CD14-positive monocyte (primary cell): ENCODE measurements at regions not wholly inside any gene's neighbourhood (a gene's known extent, or its start where the extent isn't known, plus 50 kb on each side); places are given as distances from the start of the nearest gene placed in this dataset.

Experiments
- DNase-seq, 3 donors: peaks; one replicate each; pipeline ENCODE4 v3.0.0-alpha.2; 2011 to 2022
- H2AFZ ChIP-seq: 2 replicates; pipeline ENCODE4 v1.6.0; 2012; ENCODE audit warnings: mild to moderate bottlenecking, low read depth, low read length, inconsistent platforms; ENCODE audit not compliant: insufficient read depth, poor library complexity, severe bottlenecking
- H3K27ac ChIP-seq, 2 donors: 1 replicate in 1 of 2; 2 replicates in 1 of 2; pipeline ENCODE4 v1.5.1; 2012 to 2013; ENCODE audit warnings: low read length in 2 of 2, control low read depth in 1 of 2, inconsistent platforms in 1 of 2, low read depth in 1 of 2, mild to moderate bottlenecking in 1 of 2
- H3K27me3 ChIP-seq, 2 donors: one replicate each; pipeline versions ENCODE4 v1.6.0 to v1.6.1; 2011 to 2013; ENCODE audit warnings: low read length in 2 of 2; ENCODE audit not compliant: control insufficient read depth in 2 of 2, insufficient read depth in 2 of 2
- H3K36me3 ChIP-seq, 2 donors: replicated peaks in 1 of 2; 1 replicate in 1 of 2; 2 replicates in 1 of 2; pipeline versions ENCODE4 v1.5.1 to v1.6.1; 2012 to 2013; ENCODE audit warnings: low read length in 2 of 2, control low read depth in 1 of 2, inconsistent platforms in 1 of 2, mild to moderate bottlenecking in 1 of 2; ENCODE audit not compliant: insufficient read depth in 2 of 2, control insufficient read depth in 1 of 2
- H3K4me1 ChIP-seq, 2 donors: 1 replicate in 1 of 2; 2 replicates in 1 of 2; pipeline versions ENCODE4 v1.5.1 to v1.6.1; 2012 to 2013; ENCODE audit warnings: low read length in 2 of 2, control low read depth in 1 of 2, inconsistent platforms in 1 of 2, mild to moderate bottlenecking in 1 of 2, moderate library complexity in 1 of 2; ENCODE audit not compliant: insufficient read depth in 2 of 2, control insufficient read depth in 1 of 2
- H3K4me2 ChIP-seq: replicated peaks from 2 replicates; pipeline ENCODE3; 2012; ENCODE audit warnings: low read length, moderate library complexity, mild to moderate bottlenecking; ENCODE audit not compliant: poor library complexity, severe bottlenecking; ENCODE audit errors: extremely low read depth
- H3K4me3 ChIP-seq, 3 experiments: fragments of 200-600 bp in 1 of 3; sonication (generic) in 1 of 3; replicated peaks in 1 of 3; 1 replicate in 2 of 3; 2 replicates in 1 of 3; pipeline ENCODE4 v1.5.1; 2011 to 2013; ENCODE audit warnings: low read length in 3 of 3, mild to moderate bottlenecking in 3 of 3, control low read depth in 2 of 3, low read depth in 2 of 3, inconsistent platforms in 1 of 3, moderate library complexity in 1 of 3
- H3K79me2 ChIP-seq: 2 replicates; pipeline ENCODE4 v1.6.0; 2012; ENCODE audit warnings: mild to moderate bottlenecking, control low read depth, inconsistent platforms, low read length, moderate library complexity; ENCODE audit not compliant: insufficient read depth
- H3K9ac ChIP-seq: 2 replicates; pipeline ENCODE4 v1.6.0; 2017; ENCODE audit warnings: low read length, mild to moderate bottlenecking; ENCODE audit not compliant: insufficient read depth, poor library complexity, severe bottlenecking
- H3K9me3 ChIP-seq, 2 donors: replicated peaks in 1 of 2; 1 replicate in 1 of 2; 2 replicates in 1 of 2; pipeline versions ENCODE4 v1.5.1 to v1.6.1; 2012 to 2013; ENCODE audit warnings: low read length in 2 of 2, control low read depth in 1 of 2; ENCODE audit not compliant: control insufficient read depth in 1 of 2, insufficient read depth in 1 of 2
- H4K20me1 ChIP-seq: 2 replicates; pipeline ENCODE4 v1.6.0; 2012; ENCODE audit warnings: mild to moderate bottlenecking, low read length, control low read depth, moderate library complexity; ENCODE audit not compliant: insufficient read depth
- H3K27ac Mint-ChIP-seq, 7 donors: one replicate each; pipeline ENCODE4 v1.8.0; 2020; ENCODE audit warnings: mild to moderate bottlenecking in 7 of 7, mixed read lengths in 7 of 7, moderate library complexity in 6 of 7, inconsistent platforms in 2 of 7
- H3K27me3 Mint-ChIP-seq, 3 donors: one replicate each; pipeline ENCODE4 v1.8.0; 2021 to 2022; ENCODE audit warnings: low read depth in 3 of 3, mild to moderate bottlenecking in 3 of 3, mixed read lengths in 3 of 3, moderate library complexity in 3 of 3, inconsistent platforms in 1 of 3
- H3K36me3 Mint-ChIP-seq, 2 donors: one replicate each; pipeline ENCODE4 v1.8.0; 2020; ENCODE audit warnings: mixed read lengths in 2 of 2, inconsistent platforms in 1 of 2, mild to moderate bottlenecking in 1 of 2
- H3K4me1 Mint-ChIP-seq: one replicate; pipeline ENCODE4 v1.8.0; 2020; ENCODE audit warnings: mild to moderate bottlenecking, mixed read lengths
- H3K4me3 Mint-ChIP-seq, 2 donors: one replicate each; pipeline ENCODE4 v1.8.0; 2020; ENCODE audit warnings: mild to moderate bottlenecking in 2 of 2, mixed read lengths in 2 of 2, moderate library complexity in 1 of 2
- H3K9me3 Mint-ChIP-seq, 7 donors: one replicate each; pipeline ENCODE4 v1.8.0; 2020 to 2022; ENCODE audit warnings: mixed read lengths in 7 of 7, mild to moderate bottlenecking in 6 of 7, moderate library complexity in 6 of 7, inconsistent platforms in 2 of 7
- WGBS: methylation state at CpG from one replicate; pipeline ENCODE4 v1.1.5; 2013; ENCODE audit warnings: missing lambda C conversion rate; ENCODE audit not compliant: insufficient coverage; 5-methylcytosine and 5-hydroxymethylcytosine counted together
- intact Hi-C, 2 donors: fragments of 100-400 bp; cut with micrococcal nuclease; formaldehyde crosslinking; loops; one replicate each; pipeline versions ENCODE4 v1.15.0 to v1.15.1; 2023
- TF ChIP-seq, protein P1 (sequence below): fragments of 200-600 bp; IDR thresholded peaks from one replicate; pipeline ENCODE4 v1.8.0; 2022; ENCODE audit warnings: antibody characterized with exemption, mild to moderate bottlenecking

DNA sequence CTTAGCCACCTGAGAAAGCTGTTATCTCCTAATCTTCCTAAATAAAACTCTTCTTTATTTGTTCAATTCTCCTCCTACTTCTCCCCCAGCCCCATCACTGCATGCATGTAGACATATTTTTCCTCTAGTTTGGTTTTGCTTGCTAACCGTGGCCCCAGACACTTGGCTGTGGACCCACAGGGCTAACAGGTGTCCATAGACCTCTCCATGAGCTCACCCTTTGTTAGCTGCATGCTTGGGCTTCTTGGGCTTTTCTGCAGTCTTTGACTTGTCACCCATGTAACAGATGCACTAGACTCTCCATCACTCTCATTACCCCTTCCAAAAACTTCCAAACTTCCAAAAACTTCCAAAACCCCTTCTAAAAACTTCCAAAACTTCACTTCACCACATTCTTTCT lies 59.2 kb upstream of the PLEKHA5 start:
- Histone ChIP-seq H3K36me3 (no peaks in the 10 kb centered on the region), H3K9me3 (peaks cover 0 to 3% of the 10 kb centered on the region in 2 donors), H3K4me3 (no peak overlapping the region), H3K9ac (no peak overlapping the region), H3K27ac (no peak overlapping the region), H3K79me2 (no peaks in the 10 kb centered on the region), H3K4me1 (no peaks in the 10 kb centered on the region), H3K27me3 (no peaks in the 10 kb centered on the region), H2AFZ (no peak overlapping the region), H4K20me1 (no peaks in the 10 kb centered on the region), H3K4me2 (no peak overlapping the region)
- TF ChIP-seq, protein P1, sequence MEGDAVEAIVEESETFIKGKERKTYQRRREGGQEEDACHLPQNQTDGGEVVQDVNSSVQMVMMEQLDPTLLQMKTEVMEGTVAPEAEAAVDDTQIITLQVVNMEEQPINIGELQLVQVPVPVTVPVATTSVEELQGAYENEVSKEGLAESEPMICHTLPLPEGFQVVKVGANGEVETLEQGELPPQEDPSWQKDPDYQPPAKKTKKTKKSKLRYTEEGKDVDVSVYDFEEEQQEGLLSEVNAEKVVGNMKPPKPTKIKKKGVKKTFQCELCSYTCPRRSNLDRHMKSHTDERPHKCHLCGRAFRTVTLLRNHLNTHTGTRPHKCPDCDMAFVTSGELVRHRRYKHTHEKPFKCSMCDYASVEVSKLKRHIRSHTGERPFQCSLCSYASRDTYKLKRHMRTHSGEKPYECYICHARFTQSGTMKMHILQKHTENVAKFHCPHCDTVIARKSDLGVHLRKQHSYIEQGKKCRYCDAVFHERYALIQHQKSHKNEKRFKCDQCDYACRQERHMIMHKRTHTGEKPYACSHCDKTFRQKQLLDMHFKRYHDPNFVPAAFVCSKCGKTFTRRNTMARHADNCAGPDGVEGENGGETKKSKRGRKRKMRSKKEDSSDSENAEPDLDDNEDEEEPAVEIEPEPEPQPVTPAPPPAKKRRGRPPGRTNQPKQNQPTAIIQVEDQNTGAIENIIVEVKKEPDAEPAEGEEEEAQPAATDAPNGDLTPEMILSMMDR, result no peak
- no peak for DNase-seq
- Mint-ChIP-seq H3K4me1 (no peaks in the 10 kb centered on the region), H3K4me3 (no peak overlapping the region), H3K27me3 (peaks cover 0 to 1% (median 0%) of the 10 kb centered on the region in 3 donors), H3K9me3 (peaks cover 2 to 9% (median 5%) of the 10 kb centered on the region in 7 donors), H3K27ac (no peak overlapping the region), H3K36me3 (no peaks in the 10 kb centered on the region)
- intact Hi-C loops, result no loop called here
- WGBS, result 100% methylated on average over 1 of the region's 1 CpG

DNA sequence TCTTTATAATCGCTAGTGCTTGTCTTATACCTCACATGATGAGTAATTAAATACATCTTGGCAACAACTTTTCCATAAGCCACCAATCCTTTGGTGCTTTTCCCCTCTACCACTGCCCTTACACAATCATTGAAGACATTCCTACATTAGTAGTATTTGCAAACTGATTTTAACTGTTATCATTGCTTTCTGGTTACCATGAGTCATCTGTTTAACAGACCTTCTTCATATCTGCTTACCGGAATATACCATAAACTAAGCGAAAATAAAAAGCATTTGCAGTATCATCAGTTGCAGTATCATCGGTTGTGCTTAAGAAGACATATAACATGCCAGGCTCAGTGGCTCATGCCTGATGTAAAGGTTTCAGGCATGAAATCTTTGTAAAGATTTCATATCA lies 54.8 kb upstream of the PLEKHA5 start:
- Mint-ChIP-seq H3K9me3 (peaks cover 2 to 15% (median 5%) of the 10 kb centered on the region in 7 donors), H3K27ac (no peak overlapping the region), H3K27me3 (peaks cover 0 to 1% (median 0%) of the 10 kb centered on the region in 3 donors), H3K4me3 (no peak overlapping the region), H3K4me1 (no peaks in the 10 kb centered on the region), H3K36me3 (no peaks in the 10 kb centered on the region)
- intact Hi-C loops, result no loop called here
- WGBS, result no CpG with 5 or more reads among the region's 4 CpGs
- peaks cover 0 to 3% of the 10 kb centered on the region in 2 donors for H3K9me3 ChIP-seq
- H3K4me1 ChIP-seq, result no peaks in the 10 kb centered on the region
- H4K20me1 ChIP-seq, result no peaks in the 10 kb centered on the region
- no peak overlapping the region for H3K4me3 ChIP-seq
- no peak overlapping the region for H3K4me2 ChIP-seq
- no peaks in the 10 kb centered on the region for H3K27me3 ChIP-seq
- DNase-seq, result no peak
- H3K27ac ChIP-seq, result no peak overlapping the region
- no peak overlapping the region for H3K9ac ChIP-seq
- H3K36me3 ChIP-seq, result no peaks in the 10 kb centered on the region
- TF ChIP-seq, protein P1, result no peak
- H3K79me2 ChIP-seq, result no peaks in the 10 kb centered on the region
- no peak overlapping the region for H2AFZ ChIP-seq
